PC-9 (cell line): ENCODE measurements at regions not wholly inside any gene's neighbourhood (a gene's known extent, or its start where the extent isn't known, plus 50 kb on each side); places are given as distances from the start of the nearest gene placed in this dataset.

Experiments used
- BruUV-seq: library from RNA; stranded (reverse); fragments of 400-500 nt; replicated peaks from 2 replicates; lab custom pipeline; 2021; lab: Mats Ljungman, UMichigan
- CTCF ChIA-PET: fragments of 300-600 bp; sonication (Branson Sonifier 250); formaldehyde crosslinking; loops from one replicate; lab custom pipeline; 2022; ENCODE audit warnings: antibody characterized with exemption; lab: Charles Lee
- POLR2A ChIA-PET: fragments of 300-600 bp; sonication (Branson Sonifier 250); formaldehyde crosslinking; loops from one replicate; lab custom pipeline; 2022; ENCODE audit warnings: antibody characterized with exemption; ENCODE audit not compliant: unreplicated experiment; lab: Charles Lee
- DNase-seq, 2 experiments: peaks; one replicate each; pipeline versions ENCODE4 v3.0.0 to v3.0.0-alpha.2; 2015 to 2022; ENCODE audit warnings: mixed read lengths in 1 of 2
- H2AFZ ChIP-seq: fragments of 200-600 bp; sonication (generic); 2 replicates; pipeline ENCODE4 v1.8.1; 2017; ENCODE audit warnings: antibody characterized with exemption
- H3F3A ChIP-seq: fragments of 200-600 bp; sonication (generic); 2 replicates; pipeline ENCODE4 v1.8.1; 2017; ENCODE audit warnings: antibody characterized with exemption, mild to moderate bottlenecking, low read depth; ENCODE audit not compliant: insufficient read depth
- H3K27ac ChIP-seq: fragments of 200-600 bp; sonication (generic); 2 replicates; pipeline ENCODE4 v1.6.1; 2016; ENCODE audit warnings: mixed run types
- H3K27me3 ChIP-seq: fragments of 200-600 bp; sonication (generic); 2 replicates; pipeline ENCODE4 v1.6.1; 2016; ENCODE audit warnings: low read depth, mixed run types; ENCODE audit not compliant: insufficient read depth
- H3K36me3 ChIP-seq: fragments of 200-600 bp; sonication (generic); 2 replicates; pipeline ENCODE4 v1.6.1; 2016; ENCODE audit warnings: low read depth, mixed run types
- H3K4me1 ChIP-seq: fragments of 200-600 bp; sonication (generic); replicated peaks from 2 replicates; pipeline ENCODE4 v1.6.1; 2016; ENCODE audit warnings: mixed run types; ENCODE audit not compliant: insufficient read depth
- H3K4me2 ChIP-seq: fragments of 200-600 bp; sonication (generic); 2 replicates; pipeline ENCODE4 v1.6.1; 2017; ENCODE audit warnings: mixed run types
- H3K4me3 ChIP-seq: fragments of 200-600 bp; sonication (generic); 2 replicates; pipeline ENCODE4 v1.6.1; 2016; ENCODE audit warnings: mixed run types
- H3K79me2 ChIP-seq: fragments of 200-600 bp; sonication (generic); 2 replicates; pipeline ENCODE4 v1.6.1; 2017; ENCODE audit warnings: low read depth, mixed run types
- H3K9me2 ChIP-seq: fragments of 200-600 bp; sonication (generic); 2 replicates; pipeline ENCODE4 v1.8.1; 2017; ENCODE audit warnings: mild to moderate bottlenecking; ENCODE audit not compliant: insufficient read depth
- H3K9me3 ChIP-seq: fragments of 200-600 bp; sonication (generic); 2 replicates; pipeline ENCODE4 v1.8.1; 2016; ENCODE audit warnings: low read depth; ENCODE audit not compliant: insufficient read depth
- H4K20me1 ChIP-seq: fragments of 200-600 bp; sonication (generic); 2 replicates; pipeline ENCODE4 v1.8.1; 2017; ENCODE audit not compliant: insufficient read depth
- EZH2 ChIP-seq: fragments of 200-600 bp; sonication (generic); IDR thresholded peaks from 2 replicates; pipeline ENCODE4 v1.8.0; 2017; ENCODE audit warnings: antibody characterized with exemption, low read depth
- intact Hi-C: fragments of 100-400 bp; cut with micrococcal nuclease; formaldehyde crosslinking; loops from one replicate; pipeline ENCODE4 v1.10.0; 2022; ENCODE audit not compliant: unreplicated experiment
- TF ChIP-seq, protein P1 (sequence below): fragments of 200-600 bp; sonication (generic); conservative IDR thresholded peaks from 2 replicates; pipeline ENCODE4 v1.6.1; 2017; ENCODE audit warnings: mixed run types, antibody characterized with exemption, mild to moderate bottlenecking, moderate library complexity

DNA sequence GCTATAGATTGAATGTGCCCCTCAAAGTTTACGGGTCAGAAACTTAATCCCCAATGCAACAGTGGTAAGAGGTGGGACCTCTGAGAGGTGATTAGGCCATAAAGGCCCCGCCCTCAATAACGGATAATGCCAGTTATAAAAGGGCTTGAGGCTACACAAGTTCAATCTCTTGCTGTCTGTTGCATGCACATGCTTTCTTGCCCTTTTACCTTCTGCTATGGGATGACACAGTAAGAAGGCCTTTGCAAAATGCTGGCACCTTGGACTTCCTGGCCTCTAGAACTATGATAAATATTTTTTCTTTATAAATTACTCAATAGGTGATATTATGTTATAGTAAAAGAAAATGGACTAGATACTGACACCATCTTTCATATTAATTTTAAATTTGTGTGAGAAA lies 806.1 kb downstream of the TENT5A start:
- H3K4me1 ChIP-seq, result no peaks in the 10 kb centered on the region
- no peaks in the 10 kb centered on the region for H3K36me3 ChIP-seq
- DNase-seq, result no peak
- H4K20me1 ChIP-seq, result no peaks in the 10 kb centered on the region
- H3K27me3 ChIP-seq, result no peaks in the 10 kb centered on the region
- H3K4me2 ChIP-seq, result no peak overlapping the region
- no peak overlapping the region for H3K27ac ChIP-seq
- H3K4me3 ChIP-seq, result no peak overlapping the region
- ChIA-PET POLR2A (no interaction called here), CTCF (no interaction called here)
- H2AFZ ChIP-seq, result no peak overlapping the region
- H3K9me2 ChIP-seq, result no peaks in the 10 kb centered on the region
- H3F3A ChIP-seq, result no peaks in the 10 kb centered on the region
- no peaks in the 10 kb centered on the region for H3K9me3 ChIP-seq
- no peaks in the 10 kb centered on the region for H3K79me2 ChIP-seq
- BruUV-seq, result no TSS peak
- intact Hi-C loops, result no loop called here
- TF ChIP-seq EZH2, result no peak
- TF ChIP-seq, protein P1, sequence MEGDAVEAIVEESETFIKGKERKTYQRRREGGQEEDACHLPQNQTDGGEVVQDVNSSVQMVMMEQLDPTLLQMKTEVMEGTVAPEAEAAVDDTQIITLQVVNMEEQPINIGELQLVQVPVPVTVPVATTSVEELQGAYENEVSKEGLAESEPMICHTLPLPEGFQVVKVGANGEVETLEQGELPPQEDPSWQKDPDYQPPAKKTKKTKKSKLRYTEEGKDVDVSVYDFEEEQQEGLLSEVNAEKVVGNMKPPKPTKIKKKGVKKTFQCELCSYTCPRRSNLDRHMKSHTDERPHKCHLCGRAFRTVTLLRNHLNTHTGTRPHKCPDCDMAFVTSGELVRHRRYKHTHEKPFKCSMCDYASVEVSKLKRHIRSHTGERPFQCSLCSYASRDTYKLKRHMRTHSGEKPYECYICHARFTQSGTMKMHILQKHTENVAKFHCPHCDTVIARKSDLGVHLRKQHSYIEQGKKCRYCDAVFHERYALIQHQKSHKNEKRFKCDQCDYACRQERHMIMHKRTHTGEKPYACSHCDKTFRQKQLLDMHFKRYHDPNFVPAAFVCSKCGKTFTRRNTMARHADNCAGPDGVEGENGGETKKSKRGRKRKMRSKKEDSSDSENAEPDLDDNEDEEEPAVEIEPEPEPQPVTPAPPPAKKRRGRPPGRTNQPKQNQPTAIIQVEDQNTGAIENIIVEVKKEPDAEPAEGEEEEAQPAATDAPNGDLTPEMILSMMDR, result no peak

DNA sequence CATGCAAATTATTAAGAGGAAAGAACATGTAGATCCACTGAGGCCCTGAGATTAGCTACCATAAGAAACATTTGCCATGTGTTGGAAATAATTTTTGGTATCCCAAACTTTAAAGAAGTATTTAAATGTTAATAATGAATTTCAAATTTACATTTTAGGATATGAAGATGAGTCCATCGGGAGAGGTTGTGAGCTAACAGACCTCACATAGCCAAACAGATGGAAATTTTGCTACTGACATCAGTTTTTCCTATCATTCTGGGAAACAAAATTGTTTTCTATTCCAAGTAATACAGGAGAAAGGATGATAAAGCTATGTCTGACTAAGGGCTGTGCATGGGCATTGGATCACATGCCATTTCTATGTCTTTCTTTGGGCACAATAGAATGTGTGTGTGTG lies 809.6 kb downstream of the TENT5A start:
- TF ChIP-seq, protein P1, result no peak
- no peak for TF ChIP-seq EZH2
- H3K4me2 ChIP-seq, result no peak overlapping the region
- H3K36me3 ChIP-seq, result no peaks in the 10 kb centered on the region
- BruUV-seq, result no TSS peak
- ChIA-PET POLR2A (interaction anchor here (0.6 kb wide), 1 partner anchor 191 kb away, joined by 8 read pairs; no protein-coding TSS in a partner anchor), CTCF (no interaction called here)
- H3K27ac ChIP-seq, result no peak overlapping the region
- H3K27me3 ChIP-seq, result no peaks in the 10 kb centered on the region
- no peaks in the 10 kb centered on the region for H3F3A ChIP-seq
- H3K79me2 ChIP-seq, result no peaks in the 10 kb centered on the region
- H2AFZ ChIP-seq, result no peak overlapping the region
- intact Hi-C loops, result no loop called here
- no peaks in the 10 kb centered on the region for H3K9me3 ChIP-seq
- H3K9me2 ChIP-seq, result no peaks in the 10 kb centered on the region
- H3K4me3 ChIP-seq, result no peak overlapping the region
- DNase-seq, result no peak
- no peaks in the 10 kb centered on the region for H4K20me1 ChIP-seq
- no peaks in the 10 kb centered on the region for H3K4me1 ChIP-seq

DNA sequence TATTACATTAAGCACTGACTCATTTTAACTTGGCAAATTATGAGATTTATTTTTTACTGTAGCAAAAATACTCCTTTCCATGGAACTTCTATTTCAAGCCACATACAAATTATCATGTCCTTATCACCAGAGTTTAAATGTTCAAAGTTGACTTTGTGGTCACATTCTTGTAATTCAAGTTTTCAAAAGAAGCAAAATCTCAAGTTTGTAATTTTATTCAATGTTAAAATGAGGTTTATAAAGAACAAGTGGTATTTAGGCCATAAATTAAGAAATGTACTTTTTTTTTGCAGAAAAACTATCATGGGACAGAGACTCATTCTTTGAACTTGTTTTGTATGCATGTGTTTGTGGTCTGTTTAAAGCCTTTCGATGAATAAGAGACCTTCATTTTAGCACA lies 811.5 kb downstream of the TENT5A start:
- TF ChIP-seq EZH2, result no peak
- TF ChIP-seq, protein P1, result no peak
- Histone ChIP-seq H3K9me2 (no peaks in the 10 kb centered on the region), H3F3A (no peaks in the 10 kb centered on the region), H4K20me1 (no peaks in the 10 kb centered on the region), H3K79me2 (no peaks in the 10 kb centered on the region), H3K27me3 (no peaks in the 10 kb centered on the region), H3K27ac (no peak overlapping the region), H3K4me3 (no peak overlapping the region), H3K4me1 (no peaks in the 10 kb centered on the region), H3K4me2 (no peak overlapping the region), H2AFZ (no peak overlapping the region), H3K9me3 (no peaks in the 10 kb centered on the region), H3K36me3 (no peaks in the 10 kb centered on the region)
- POLR2A ChIA-PET, result no interaction called here
- BruUV-seq, result no TSS peak
- CTCF ChIA-PET, result no interaction called here
- no peak for DNase-seq
- intact Hi-C loops, result no loop called here
